MM.1S (cell line): ENCODE measurements at regions not wholly inside any gene's neighbourhood (a gene's known extent, or its start where the extent isn't known, plus 50 kb on each side); places are given as distances from the start of the nearest gene placed in this dataset.

Source experiments
- DNase-seq: peaks from one replicate; pipeline ENCODE4 v3.0.0-alpha.2; 2015
- H2AFZ ChIP-seq: fragments of 300-600 bp; sonication (generic); 2 replicates; pipeline ENCODE4 v1.6.0; 2016; ENCODE audit warnings: antibody characterized with exemption, low read length
- H3F3A ChIP-seq: fragments of 300-600 bp; sonication (generic); 2 replicates; pipeline ENCODE4 v1.6.1; 2016; ENCODE audit warnings: mild to moderate bottlenecking, antibody characterized with exemption, low read length, moderate library complexity, mixed read lengths; ENCODE audit not compliant: insufficient read depth
- H3K27ac ChIP-seq: fragments of 300-600 bp; sonication (generic); 2 replicates; pipeline ENCODE4 v1.5.1; 2016; ENCODE audit warnings: mild to moderate bottlenecking, low read length
- H3K27me3 ChIP-seq: fragments of 300-600 bp; sonication (generic); replicated peaks from 2 replicates; pipeline ENCODE4 v1.6.0; 2016; ENCODE audit warnings: low read length; ENCODE audit not compliant: insufficient read depth
- H3K36me3 ChIP-seq: fragments of 300-600 bp; sonication (generic); replicated peaks from 2 replicates; pipeline ENCODE4 v1.6.1; 2016; ENCODE audit warnings: mild to moderate bottlenecking, low read length, mixed read lengths; ENCODE audit not compliant: insufficient read depth
- H3K4me1 ChIP-seq: fragments of 300-600 bp; sonication (generic); 2 replicates; pipeline ENCODE4 v1.6.1; 2016; ENCODE audit warnings: low read length, mixed read lengths
- H3K4me2 ChIP-seq: fragments of 300-600 bp; sonication (generic); 2 replicates; pipeline ENCODE4 v1.6.0; 2016; ENCODE audit warnings: low read depth, low read length
- H3K4me3 ChIP-seq: fragments of 300-600 bp; sonication (generic); 2 replicates; pipeline ENCODE4 v1.5.1; 2016; ENCODE audit warnings: low read length, mixed read lengths
- H3K79me2 ChIP-seq: fragments of 300-600 bp; sonication (generic); 2 replicates; pipeline ENCODE4 v1.6.1; 2016; ENCODE audit warnings: mixed run types, low read length, mixed read lengths
- H3K9ac ChIP-seq: fragments of 300-600 bp; sonication (generic); 2 replicates; pipeline ENCODE4 v1.6.1; 2016; ENCODE audit warnings: low read length, mixed read lengths
- H3K9me2 ChIP-seq: fragments of 300-600 bp; sonication (generic); replicated peaks from 2 replicates; pipeline ENCODE4 v1.6.1; 2016; ENCODE audit warnings: mild to moderate bottlenecking, low read length, mixed read lengths; ENCODE audit not compliant: insufficient read depth
- H3K9me3 ChIP-seq: fragments of 300-600 bp; sonication (generic); replicated peaks from 2 replicates; pipeline ENCODE4 v1.6.1; 2016; ENCODE audit warnings: mild to moderate bottlenecking, low read length, mixed read lengths; ENCODE audit not compliant: insufficient read depth
- H4K20me1 ChIP-seq: fragments of 300-600 bp; sonication (generic); 2 replicates; pipeline ENCODE4 v1.6.1; 2016; ENCODE audit warnings: mild to moderate bottlenecking, low read length, moderate library complexity, mixed read lengths; ENCODE audit not compliant: insufficient read depth
- CTCF ChIP-seq: fragments of 300-600 bp; sonication (generic); IDR thresholded peaks from 2 replicates; pipeline ENCODE4 v1.5.1; 2016; ENCODE audit warnings: antibody characterized with exemption, low read length, mixed read lengths
- EZH2 ChIP-seq: fragments of 300-600 bp; sonication (generic); optimal IDR thresholded peaks from 2 replicates; pipeline ENCODE3; 2017; ENCODE audit warnings: low read depth, mild to moderate bottlenecking, antibody characterized with exemption, low read length, mixed read lengths
- EZH2phosphoT487 ChIP-seq: fragments of 300-600 bp; sonication (generic); IDR thresholded peaks from 2 replicates; pipeline ENCODE4 v1.6.1; 2018; ENCODE audit warnings: antibody characterized with exemption, low read length

DNA sequence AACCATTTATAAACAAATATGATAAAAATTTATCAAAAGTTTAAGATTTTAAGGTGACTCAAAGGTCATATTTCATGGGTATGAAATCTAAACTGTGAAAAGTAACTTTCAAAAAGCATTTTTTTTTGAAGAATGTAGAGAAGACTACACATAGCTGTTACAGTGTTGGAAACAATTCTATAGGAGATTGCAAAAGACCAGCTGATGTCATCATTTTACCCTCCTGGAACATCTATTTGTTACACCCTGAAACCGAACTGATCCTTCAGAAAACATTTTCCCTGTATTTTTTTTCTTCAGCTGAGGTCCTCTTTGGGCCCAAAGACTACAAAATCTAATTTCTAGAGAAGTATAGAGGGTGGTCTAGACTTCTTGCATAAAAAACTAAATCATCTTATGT lies 297.5 kb upstream of the FERMT1 start:
- Histone ChIP-seq H3K79me2 (no peaks in the 10 kb centered on the region), H3K27me3 (no peaks in the 10 kb centered on the region), H3K9me3 (no peaks in the 10 kb centered on the region), H3K4me3 (no peak overlapping the region), H3K9ac (no peak overlapping the region), H3F3A (no peaks in the 10 kb centered on the region), H3K27ac (no peak overlapping the region), H3K36me3 (no peaks in the 10 kb centered on the region), H3K4me2 (no peak overlapping the region), H2AFZ (no peak overlapping the region), H3K4me1 (no peaks in the 10 kb centered on the region), H4K20me1 (no peaks in the 10 kb centered on the region), H3K9me2 (no peaks in the 10 kb centered on the region)
- DNase-seq = no peak
- TF ChIP-seq CTCF (no peak), EZH2 (no peak), EZH2phosphoT487 (no peak)

GRCh38 chr20:6418732-6419131 lies 295.9 kb upstream of the FERMT1 start:
- H3K27ac ChIP-seq = no peak overlapping the region
- H2AFZ ChIP-seq = no peak overlapping the region
- H3K9me3 ChIP-seq = no peaks in the 10 kb centered on the region
- H3K79me2 ChIP-seq = no peaks in the 10 kb centered on the region
- TF ChIP-seq EZH2phosphoT487 = no peak
- no peak for TF ChIP-seq EZH2
- no peak for TF ChIP-seq CTCF
- no peaks in the 10 kb centered on the region for H3F3A ChIP-seq
- no peaks in the 10 kb centered on the region for H3K9me2 ChIP-seq
- no peak for DNase-seq
- H3K4me1 ChIP-seq = no peaks in the 10 kb centered on the region
- no peak overlapping the region for H3K4me3 ChIP-seq
- H4K20me1 ChIP-seq = no peaks in the 10 kb centered on the region
- H3K9ac ChIP-seq = no peak overlapping the region
- H3K36me3 ChIP-seq = no peaks in the 10 kb centered on the region
- no peak overlapping the region for H3K4me2 ChIP-seq
- no peaks in the 10 kb centered on the region for H3K27me3 ChIP-seq

DNA sequence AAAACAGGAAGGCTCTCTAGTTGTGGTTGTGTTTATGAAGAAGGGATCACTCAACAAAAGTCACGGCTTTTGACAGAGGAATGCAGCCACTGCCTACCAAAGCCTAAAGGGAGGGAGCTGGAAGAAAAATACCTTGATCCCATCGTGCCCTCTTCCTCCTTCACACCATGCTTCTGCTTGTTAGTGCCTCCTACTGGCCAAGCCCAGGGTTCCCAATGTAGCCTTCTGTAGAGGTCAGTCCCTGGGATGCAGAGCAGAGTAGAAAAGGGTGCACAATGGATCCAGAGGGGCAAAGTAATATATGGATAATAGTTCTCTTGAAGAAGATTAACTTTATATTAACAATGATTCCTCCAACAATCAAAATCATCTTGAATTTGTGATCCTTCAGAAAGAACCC lies 293.5 kb upstream of the FERMT1 start:
- DNase-seq = no peak
- Histone ChIP-seq H3F3A (no peaks in the 10 kb centered on the region), H3K27ac (no peak overlapping the region), H3K36me3 (no peaks in the 10 kb centered on the region), H3K9me3 (no peaks in the 10 kb centered on the region), H3K27me3 (no peaks in the 10 kb centered on the region), H3K9me2 (no peaks in the 10 kb centered on the region), H3K79me2 (no peaks in the 10 kb centered on the region), H2AFZ (0 out of 2 replicates have a peak overlapping the region, but pooled peaks have one; percentile 7), H3K4me1 (no peaks in the 10 kb centered on the region), H4K20me1 (no peaks in the 10 kb centered on the region), H3K4me3 (no peak overlapping the region), H3K4me2 (no peak overlapping the region), H3K9ac (no peak overlapping the region)
- TF ChIP-seq EZH2phosphoT487 (no peak), EZH2 (no peak), CTCF (no peak)
